NCI-H510A treated with DMSO at 0.1 percent for 48 hours (cell line): ENCODE measurements at regions not wholly inside any gene's neighbourhood (a gene's known extent, or its start where the extent isn't known, plus 50 kb on each side); places are given as distances from the start of the nearest gene placed in this dataset.
A peak's percentile ranks its signal among the peaks of the same experiment; 100 is the strongest.
"Not testable (repeated sequence)": the region's sequence is repeated elsewhere in the genome, so short reads cannot be mapped to it uniquely, and the experiment has no call there.

Source experiments
- DNase-seq: peaks from one replicate; lab custom pipeline; 2025; lab: John Stamatoyannopoulos, UW

DNA sequence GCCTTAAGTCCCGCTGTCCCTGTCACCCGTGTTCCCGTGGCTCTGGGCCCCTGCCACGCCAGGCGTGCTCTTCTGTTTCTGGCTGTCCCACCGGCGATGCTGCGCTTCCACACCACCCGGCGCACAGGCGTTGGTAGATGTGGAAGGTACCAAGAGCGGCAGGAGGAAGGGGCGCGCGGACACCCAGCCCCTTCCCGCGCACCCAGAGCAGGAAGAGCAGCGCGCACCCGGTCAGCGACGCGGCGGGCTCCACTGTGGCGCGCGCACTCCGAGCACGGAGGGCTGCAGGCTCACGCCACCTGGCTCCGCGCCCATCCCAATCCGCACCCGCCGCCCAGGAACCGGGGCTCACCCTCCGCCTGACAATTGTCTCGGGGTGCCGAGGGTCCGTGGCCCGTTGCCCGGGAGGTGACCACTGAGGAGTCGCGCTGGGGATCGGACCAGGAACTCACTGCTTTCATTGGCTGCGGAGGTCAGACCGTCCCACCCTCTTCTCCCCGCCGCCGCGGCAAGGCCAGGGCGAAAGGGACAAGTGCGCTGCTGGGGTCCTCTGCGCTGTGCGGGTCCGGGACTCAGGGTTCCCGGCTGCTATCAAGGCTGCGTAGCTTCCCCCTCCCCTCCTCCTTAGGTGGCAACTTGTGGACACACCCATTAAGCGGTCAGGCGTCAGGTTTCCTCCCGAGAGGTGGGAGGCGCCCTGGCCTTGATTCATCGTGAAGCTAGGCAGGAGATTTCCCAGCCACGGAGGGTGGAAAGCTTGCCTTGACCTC lies 121.6 kb upstream of the ZNF92 start:
- DNase-seq: peak; percentile 52

DNA sequence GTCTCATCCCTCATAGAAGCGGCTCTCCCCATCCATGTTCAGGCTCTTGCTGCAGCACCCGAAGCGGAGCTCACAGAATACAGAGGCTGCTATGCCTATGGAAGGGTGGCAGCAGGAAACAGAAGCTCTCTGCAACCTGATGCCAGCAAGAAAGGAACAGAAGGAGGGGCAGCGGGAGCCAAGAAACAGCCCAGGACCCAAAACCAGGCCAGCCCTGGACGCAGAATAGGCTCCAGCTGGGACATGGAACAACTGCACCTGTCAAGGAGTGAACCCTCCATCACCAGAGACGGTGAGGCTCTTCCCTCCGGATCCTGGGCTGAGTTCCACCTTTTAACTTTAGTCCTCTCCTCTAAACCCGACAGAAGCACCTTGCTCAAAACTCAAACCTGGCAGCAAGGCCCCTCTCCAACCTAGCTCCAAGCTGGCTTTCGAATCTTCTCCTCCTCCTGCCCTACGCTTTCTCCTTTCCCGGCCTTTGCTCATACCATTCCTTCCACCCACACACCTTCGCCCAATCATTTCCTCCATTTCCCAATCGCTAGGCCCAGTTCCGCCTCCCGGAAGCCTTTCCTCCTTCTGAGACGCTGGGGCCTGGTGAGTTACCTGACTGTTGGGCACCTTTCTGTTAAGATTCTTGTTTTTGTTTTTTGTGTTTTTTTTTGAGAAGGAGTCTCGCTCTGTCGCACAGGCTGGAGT lies 122.8 kb upstream of the ZNF92 start:
- no peak for DNase-seq

- no peak for DNase-seq
These were observed 123.4 kb upstream of the ZNF92 start for GRCh38 chr7:65250216-65250615.

- DNase-seq: no peak
These were observed 126.2 kb upstream of the ZNF92 start for GRCh38 chr7:65247491-65247890.

DNA sequence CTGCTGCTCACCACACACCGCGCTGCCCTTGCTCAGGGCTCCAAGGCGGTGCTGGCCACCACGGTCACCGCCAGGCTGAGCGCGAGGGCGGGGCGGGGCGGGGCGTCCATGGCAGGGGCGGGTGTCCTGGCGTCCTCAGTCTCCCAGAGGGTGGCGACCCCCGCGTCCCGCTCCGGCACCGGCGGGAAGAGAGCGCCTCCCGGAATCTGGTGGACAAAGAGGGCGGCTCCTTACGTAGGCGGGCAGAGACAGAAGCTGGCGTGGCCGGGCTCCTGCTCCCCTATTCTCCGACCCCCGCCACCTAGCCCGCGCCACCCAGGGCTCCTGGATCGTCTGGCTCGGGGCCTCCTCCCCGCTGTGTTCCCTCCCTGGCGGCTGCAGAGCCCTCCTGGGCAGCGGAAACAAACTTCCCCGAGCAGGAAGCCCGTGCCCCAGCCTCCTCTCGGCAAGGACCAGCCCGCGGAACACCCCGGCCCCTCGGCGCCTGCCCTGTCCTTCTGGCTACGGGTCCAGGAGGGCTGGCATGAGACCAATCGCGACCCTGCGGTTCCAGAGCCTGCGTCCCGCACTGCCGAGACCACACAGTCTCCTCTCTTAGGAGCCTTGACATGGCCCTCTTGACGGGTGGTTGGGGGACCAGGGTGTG lies 133.8 kb upstream of the ZNF92 start:
- DNase-seq: peak; percentile 49

DNA sequence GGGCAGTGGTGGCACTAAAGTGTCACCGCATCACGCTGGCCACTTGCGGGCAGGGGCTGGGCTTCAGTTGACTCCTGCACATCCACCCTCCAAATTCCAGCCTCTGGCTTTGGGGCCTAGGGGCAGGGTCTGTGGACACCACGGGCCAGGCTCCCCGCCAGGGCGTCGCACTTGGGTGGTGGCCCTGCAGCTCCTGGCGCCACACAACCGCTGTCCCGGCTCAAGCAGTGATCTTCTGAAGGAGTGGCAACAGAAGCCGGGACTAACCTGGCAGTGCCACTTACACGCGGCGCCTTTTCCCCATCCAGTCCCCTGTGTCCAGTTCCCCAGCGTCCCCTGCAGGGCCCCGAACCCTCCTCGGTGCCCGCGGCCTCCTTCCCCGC lies 134.3 kb upstream of the ZNF92 start:
- no peak for DNase-seq

DNA sequence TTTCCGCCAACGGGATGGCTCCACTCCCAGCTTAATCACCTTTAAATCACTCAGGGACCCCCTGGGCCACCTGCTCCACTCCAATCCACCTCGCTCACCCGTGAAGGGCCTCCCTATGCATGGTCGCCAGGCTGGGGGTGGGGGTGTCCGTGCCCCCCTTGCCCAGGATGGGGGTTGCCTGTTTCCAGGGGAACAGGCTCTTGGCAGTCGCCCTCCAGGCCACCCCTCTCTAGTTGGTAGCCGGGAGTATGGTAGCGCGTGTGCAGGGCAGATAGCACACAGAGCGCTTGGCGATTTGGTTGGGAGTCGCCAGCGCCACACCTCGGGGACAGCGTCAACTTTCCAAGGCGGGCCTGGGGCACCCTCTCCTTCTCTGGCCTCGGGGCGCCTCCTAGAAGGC lies 134.9 kb upstream of the ZNF92 start:
- no peak for DNase-seq

- no peak for DNase-seq
These were observed 138.1 kb upstream of the ZNF92 start for GRCh38 chr7:65235586-65235985.

DNA sequence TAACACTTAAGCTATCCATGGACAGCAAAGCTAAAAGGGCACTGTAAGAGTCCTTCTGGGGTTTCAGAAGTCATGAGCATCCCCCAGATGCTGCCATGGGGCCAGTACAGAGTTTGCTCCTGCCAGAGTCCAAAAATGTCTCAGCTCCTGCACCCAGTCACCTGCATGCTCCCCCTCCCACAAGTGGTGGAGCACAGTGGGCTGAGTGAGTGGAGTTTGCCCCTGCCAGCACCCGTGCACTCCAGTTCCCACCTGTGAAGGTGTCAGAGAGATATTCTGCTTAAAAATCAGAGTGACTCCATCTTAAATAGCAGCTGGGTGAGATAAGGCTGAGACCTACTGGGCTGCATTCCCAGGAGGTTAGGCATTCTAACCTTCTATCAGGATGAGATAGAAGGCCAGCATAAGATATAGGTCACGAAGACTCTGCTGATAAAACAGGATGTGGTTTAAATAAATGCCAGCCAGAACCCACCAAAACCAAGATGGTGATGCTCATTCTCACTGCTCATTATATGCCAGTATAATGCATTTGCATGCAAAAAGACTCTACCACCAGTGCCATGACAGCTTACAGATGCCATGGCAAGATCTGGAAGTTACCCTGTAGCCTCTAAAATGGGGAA lies 140.1 kb upstream of the ZNF92 start:
- DNase-seq: no peak

GRCh38 chr7:65230231-65230630 lies 143.4 kb upstream of the ZNF92 start:
- DNase-seq: no peak

DNA sequence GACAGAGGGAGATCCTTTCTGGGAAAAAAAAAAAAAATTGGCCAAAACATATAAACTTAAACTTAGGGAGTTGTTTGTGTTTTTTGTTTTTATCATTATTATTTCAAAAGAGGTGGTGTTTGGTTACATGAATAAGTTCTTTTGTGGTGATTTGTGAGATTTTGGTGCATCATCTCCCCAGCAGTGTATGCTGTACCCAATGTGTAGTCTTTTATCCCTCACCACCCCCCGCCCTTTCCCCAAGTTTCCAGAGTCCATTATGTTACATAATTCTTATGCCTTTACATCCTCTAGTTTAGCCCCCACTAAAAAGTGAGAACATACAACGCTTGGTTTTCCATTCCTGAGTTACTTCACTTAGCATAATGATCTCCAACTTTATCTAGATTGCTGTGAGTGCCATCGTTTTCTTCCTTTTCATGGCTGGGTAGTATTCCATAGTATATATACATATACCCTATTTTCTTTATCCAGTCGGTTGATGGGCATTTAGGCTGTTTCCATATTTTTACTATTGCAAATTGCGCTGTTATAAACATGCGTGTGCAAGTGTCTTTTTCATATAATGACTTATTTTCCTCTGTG lies 148.1 kb upstream of the ZNF92 start:
- DNase-seq: no peak

GRCh38 chr7:65222655-65223054 lies 151.0 kb upstream of the ZNF92 start:
- no peak for DNase-seq

- no peak for DNase-seq
These were observed 152.0 kb upstream of the ZNF92 start for GRCh38 chr7:65221683-65222082.

DNA sequence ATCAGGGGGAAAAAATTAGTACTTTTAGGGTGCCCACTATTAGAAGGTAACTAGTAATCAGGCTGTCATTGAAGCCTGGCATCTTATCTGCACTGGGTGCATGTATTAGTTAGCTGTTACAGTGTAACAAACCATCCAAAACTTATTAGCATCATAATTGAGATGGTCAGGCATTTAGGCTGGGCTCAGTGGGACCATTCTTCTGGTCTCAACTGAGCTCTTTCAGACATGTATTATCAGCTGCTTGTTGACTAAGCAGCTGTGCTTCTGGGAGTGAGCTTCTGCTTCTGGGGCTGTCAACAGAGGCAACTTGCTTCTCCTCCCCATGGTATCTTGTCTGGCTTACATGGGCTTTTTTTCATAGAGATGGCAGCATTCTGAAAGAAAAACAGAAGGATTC lies 154.0 kb upstream of the ZNF92 start:
- no peak for DNase-seq

DNA sequence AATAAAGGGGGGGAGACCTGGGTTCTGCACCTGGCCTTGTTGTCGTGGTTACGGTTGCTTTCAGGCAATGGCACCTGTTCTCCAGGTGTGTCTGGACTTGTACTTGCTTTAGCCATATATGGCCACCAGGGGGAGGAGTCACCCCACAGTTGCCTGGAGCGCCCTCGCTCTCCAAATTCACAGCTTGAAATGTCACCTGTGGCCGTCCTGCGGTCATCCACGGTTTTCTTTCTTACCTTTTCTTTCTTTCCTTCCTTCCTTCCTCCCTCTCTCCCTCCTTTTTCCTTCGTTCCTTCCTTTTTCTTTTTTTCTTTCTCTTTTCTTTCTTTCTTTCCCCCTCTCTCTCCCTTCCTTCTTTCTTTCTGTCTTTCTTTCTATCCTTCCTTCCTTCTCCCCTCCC lies 157.2 kb upstream of the ZNF92 start:
- DNase-seq: peak; percentile 62

- DNase-seq: not testable (repeated sequence)
These were observed 160.4 kb upstream of the ZNF92 start for GRCh38 chr7:65213260-65213659.

DNA sequence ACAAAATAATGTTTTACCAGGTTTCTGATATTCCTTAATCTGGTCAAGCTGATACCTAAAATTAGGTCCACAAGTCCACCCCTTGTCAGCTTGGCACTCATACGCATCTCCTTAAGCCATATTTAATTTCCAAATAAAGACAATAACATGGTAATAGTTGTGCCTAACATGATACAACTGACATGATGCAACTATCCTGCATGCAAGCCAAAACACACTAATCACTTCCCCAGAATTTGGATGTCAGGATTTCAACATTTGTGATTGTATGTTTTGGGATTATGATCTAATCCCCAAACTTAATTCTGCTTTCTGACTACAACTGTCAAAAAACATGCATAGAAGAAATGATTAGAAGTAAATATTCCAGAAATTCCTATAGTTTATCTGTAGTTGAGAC lies 174.4 kb upstream of the ZNF92 start:
- DNase-seq: not testable (repeated sequence)

DNA sequence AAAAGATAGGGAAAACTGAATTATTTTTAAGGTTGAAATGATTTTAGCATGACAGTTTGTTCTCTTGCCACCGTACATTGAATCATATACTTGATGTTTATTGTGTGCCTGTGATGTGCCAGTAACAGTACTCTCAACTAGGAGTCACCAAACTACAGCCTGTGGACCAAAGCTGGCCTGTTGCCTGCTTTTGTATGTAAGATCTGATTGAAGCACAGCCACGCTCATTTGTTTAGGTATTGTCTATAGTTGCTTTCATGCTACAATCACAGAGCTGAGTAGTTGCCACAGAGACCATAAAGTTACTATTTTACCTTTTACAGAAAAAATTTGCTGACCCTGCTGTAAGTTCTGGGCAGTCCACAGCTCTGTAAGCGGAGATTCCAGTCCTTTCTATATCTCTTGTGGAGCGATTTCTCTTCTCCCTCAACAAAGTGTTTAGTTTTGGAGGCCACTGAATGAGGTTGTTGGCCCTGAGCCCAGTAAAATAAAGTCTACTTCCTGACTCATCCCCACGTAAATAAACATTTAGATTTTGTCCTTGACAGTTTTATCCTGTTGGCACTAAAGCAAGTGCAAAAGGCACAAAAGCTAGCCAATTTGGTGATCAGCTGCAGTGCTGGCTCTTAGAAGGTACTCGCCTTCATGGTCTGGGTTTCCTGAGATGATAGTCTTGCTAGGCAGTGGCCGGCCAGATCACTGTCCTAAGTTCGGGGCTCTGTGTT lies 180.2 kb upstream of the ZNF92 start:
- DNase-seq: not testable (repeated sequence)

DNA sequence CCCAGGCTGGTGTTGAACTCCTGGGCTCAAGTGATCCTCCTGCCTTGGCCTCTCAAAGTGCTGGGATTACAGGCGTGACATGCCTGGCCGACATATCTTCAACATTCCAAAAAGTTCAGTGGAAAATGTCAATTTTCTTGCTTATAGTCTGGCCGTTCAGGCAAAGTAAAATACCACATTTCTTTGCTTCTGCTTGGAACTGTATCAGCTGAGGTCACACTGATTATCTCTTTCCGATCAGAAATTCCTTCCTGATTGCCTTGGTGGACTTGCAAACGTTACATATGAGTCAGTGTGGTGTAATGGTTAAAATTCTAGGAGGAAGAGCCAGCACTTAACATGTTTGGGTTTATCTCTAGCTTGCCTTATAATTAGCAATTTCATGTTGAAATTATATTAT lies 170.6 kb upstream of the ERV3-1 start:
- DNase-seq: not testable (repeated sequence)

- DNase-seq: not testable (repeated sequence)
These were observed 143.6 kb upstream of the ERV3-1 start for GRCh38 chr7:65150105-65150504.

GRCh38 chr7:65146118-65146914 lies 139.8 kb upstream of the ERV3-1 start:
- DNase-seq: not testable (repeated sequence)
